Testis (tissue), 2 donors: ENCODE measurements at regions not wholly inside any gene's neighbourhood (a gene's known extent, or its start where the extent isn't known, plus 50 kb on each side); places are given as distances from the start of the nearest gene placed in this dataset.

Experiments used
- CTCF ChIP-seq, 3 experiments: fragments of 450-650 bp in 2 of 3; fragments of 200-600 bp in 1 of 3; sonication (generic) in 1 of 3; IDR thresholded peaks; one replicate each; pipeline ENCODE4 v1.5.1; 2016 to 2019; ENCODE audit warnings: antibody characterized with exemption in 3 of 3, mild to moderate bottlenecking in 2 of 3, moderate library complexity in 1 of 3
- POLR2A ChIP-seq: fragments of 450-650 bp; IDR thresholded peaks from one replicate; pipeline ENCODE4 v1.6.1; 2017; ENCODE audit warnings: antibody characterized with exemption, mild to moderate bottlenecking, moderate library complexity

GRCh38 chr5:97923997-97924396 is 741.0 kb upstream of the RIOK2 start:
- TF ChIP-seq CTCF (IDR thresholded peaks at IDR 0.05) (no peak), POLR2A (no peak)
